HepG2 (cell line): ENCODE measurements at regions not wholly inside any gene's neighbourhood (a gene's known extent, or its start where the extent isn't known, plus 50 kb on each side); places are given as distances from the start of the nearest gene placed in this dataset.

Experiments
- ATAC-seq: fragments of 200-7000 bp; cut with Tn5 transposase; 3 replicates; pipeline ENCODE4 v1.9.1; 2020; ENCODE audit warnings: mild to moderate bottlenecking, moderate library complexity
- BruUV-seq: library from RNA; stranded (reverse); fragments of 400-500 nt; replicated peaks from 2 replicates; lab custom pipeline; 2021; lab: Mats Ljungman, UMichigan
- CTCF ChIA-PET: fragments of 300-600 bp; formaldehyde crosslinking; extraction: SDS; loops from one replicate; lab custom pipeline; 2021; ENCODE audit warnings: low total read pairs, inconsistent platforms, low intra/inter-chr PET ratio; lab: Yijun Ruan, JAX
- POLR2A ChIA-PET: fragments of 350-600 bp; sonication (Branson Sonifier 250); formaldehyde crosslinking; loops from one replicate; lab custom pipeline; 2020; ENCODE audit warnings: antibody characterized with exemption, inconsistent platforms; lab: Yijun Ruan, JAX
- DNase-seq: peaks from one replicate; pipeline ENCODE4 v3.0.0-alpha.2; 2015; ENCODE audit warnings: low spot score
- FAIRE-seq: peaks from 3 replicates; lab custom pipeline; 2011; peaks lifted over from hg19 to GRCh38; lab: Jason Lieb, UNC
- H2AFZ ChIP-seq: one replicate; pipeline ENCODE4 v1.6.1; 2011; ENCODE audit warnings: low read length, inconsistent platforms
- H3K27ac ChIP-seq: fragments of 300-600 bp; 3 replicates; pipeline ENCODE4 v1.8.0; 2011; ENCODE audit warnings: mixed run types, mild to moderate bottlenecking, mixed read lengths, low read length, inconsistent platforms; ENCODE audit not compliant: insufficient read depth; ENCODE audit errors: extremely low read length
- H3K27me3 ChIP-seq, 2 experiments: fragments of 200-600 bp in 1 of 2; 2 replicates in 1 of 2; 3 replicates in 1 of 2; pipeline versions ENCODE4 v1.6.0 to v1.8.0; 2011; ENCODE audit warnings: low read length in 2 of 2, mild to moderate bottlenecking in 2 of 2, moderate library complexity in 2 of 2, inconsistent platforms in 1 of 2; ENCODE audit not compliant: insufficient read depth in 2 of 2, control insufficient read depth in 1 of 2
- H3K36me3 ChIP-seq, 2 experiments: fragments of 200-600 bp in 1 of 2; replicated peaks in 1 of 2; 2 replicates in 1 of 2; 3 replicates in 1 of 2; pipeline versions ENCODE4 v1.5.1 to v1.8.0; 2011; ENCODE audit warnings: low read length in 2 of 2, inconsistent platforms in 1 of 2; ENCODE audit not compliant: insufficient read depth in 2 of 2, control insufficient read depth in 1 of 2
- H3K4me1 ChIP-seq: 2 replicates; pipeline ENCODE4 v1.5.1; 2012; ENCODE audit warnings: low read length, inconsistent platforms; ENCODE audit not compliant: insufficient read depth
- H3K4me2 ChIP-seq: 2 replicates; pipeline ENCODE4 v1.6.0; 2011; ENCODE audit warnings: low read depth, low read length, inconsistent platforms
- H3K4me3 ChIP-seq, 3 experiments: fragments of 200-600 bp in 1 of 3; sonication (generic), shearing (Covaris generic) in 1 of 3; replicated peaks in 1 of 3; 2 replicates each; pipeline ENCODE4 v1.5.1; 2011 to 2016; ENCODE audit warnings: low read length in 3 of 3, inconsistent platforms in 2 of 3, low read depth in 2 of 3, mild to moderate bottlenecking in 2 of 3, control low read depth in 1 of 3, mixed read lengths in 1 of 3; ENCODE audit not compliant: insufficient read depth in 1 of 3
- H3K79me2 ChIP-seq: one replicate; pipeline ENCODE4 v1.6.1; 2011; ENCODE audit warnings: low read length, inconsistent platforms; ENCODE audit not compliant: insufficient read depth
- H3K9ac ChIP-seq: 2 replicates; pipeline ENCODE4 v1.6.0; 2011; ENCODE audit warnings: mild to moderate bottlenecking, low read depth, low read length, inconsistent platforms; ENCODE audit not compliant: insufficient read depth
- H3K9me3 ChIP-seq: 2 replicates; pipeline ENCODE4 v1.5.1; 2012; ENCODE audit warnings: mild to moderate bottlenecking, low read length
- H4K20me1 ChIP-seq: 2 replicates; pipeline ENCODE4 v1.6.0; 2011; ENCODE audit warnings: inconsistent platforms, mild to moderate bottlenecking, low read length, moderate library complexity; ENCODE audit not compliant: insufficient read depth
- FOSL2 ChIP-seq: sonication (generic); formaldehyde crosslinking; IDR thresholded peaks from 2 replicates; pipeline ENCODE4 v1.4.0; 2020; ENCODE audit warnings: missing genetic modification reagents
- KLF12 ChIP-seq: sonication (generic); formaldehyde crosslinking; IDR thresholded peaks from 2 replicates; pipeline ENCODE4 v1.4.0; 2020; ENCODE audit warnings: missing genetic modification reagents, borderline replicate concordance
- KLF9 ChIP-seq: IDR thresholded peaks from 2 replicates; pipeline ENCODE4 v1.6.1; 2016; ENCODE audit warnings: low read depth
- MXD4 ChIP-seq: IDR thresholded peaks from 2 replicates; pipeline ENCODE4 v1.6.1; 2016; ENCODE audit warnings: mild to moderate bottlenecking, missing biosample characterization, missing genetic modification reagents
- MZF1 ChIP-seq: sonication (generic); formaldehyde crosslinking; IDR thresholded peaks from 2 replicates; pipeline ENCODE4 v1.8.1; 2023; ENCODE audit warnings: mild to moderate bottlenecking, missing genetic modification reagents, borderline replicate concordance
- ZNF142 ChIP-seq: sonication (generic); formaldehyde crosslinking; IDR thresholded peaks from 2 replicates; pipeline ENCODE4 v1.4.0; 2020; ENCODE audit warnings: missing genetic modification reagents
- ZNF251 ChIP-seq: sonication (generic); formaldehyde crosslinking; IDR thresholded peaks from 2 replicates; pipeline ENCODE4 v1.9.0; 2021; ENCODE audit warnings: mild to moderate bottlenecking, missing genetic modification reagents
- ZNF280B ChIP-seq: sonication (generic); formaldehyde crosslinking; IDR thresholded peaks from 2 replicates; pipeline ENCODE4 v1.5.0; 2020; ENCODE audit warnings: missing genetic modification reagents, mild to moderate bottlenecking, borderline replicate concordance
- ZNF589 ChIP-seq: sonication (generic); formaldehyde crosslinking; conservative IDR thresholded peaks from 2 replicates; pipeline ENCODE4 v1.8.0; 2022; ENCODE audit warnings: mild to moderate bottlenecking, moderate library complexity, missing genetic modification reagents
- WGBS: methylation state at CpG from one replicate; pipeline ENCODE4 v1.1.6; 2017; ENCODE audit warnings: low lambda C conversion rate; 5-methylcytosine and 5-hydroxymethylcytosine counted together
- in situ Hi-C: cut with HindIII; loops from 2 replicates; pipeline ENCODE4 v1.10.0; 2017; ENCODE audit warnings: low pct_unique_long_range_greater_than_20kb; ENCODE audit not compliant: extremely low pct_ligation_motif_present
- intact Hi-C: fragments of 100-400 bp; cut with micrococcal nuclease; formaldehyde crosslinking; loops from one replicate; pipeline ENCODE4 v1.10.0; 2022; ENCODE audit not compliant: unreplicated experiment
- TF ChIP-seq, protein P1 (sequence below): sonication (generic); formaldehyde crosslinking; IDR thresholded peaks from 2 replicates; pipeline ENCODE4 v1.5.0; 2020; ENCODE audit warnings: missing genetic modification reagents

- in situ Hi-C loops (no loop called here), intact Hi-C loops (no loop called here)
- H3K79me2 ChIP-seq, result no peaks in the 10 kb centered on the region
- H3K36me3 ChIP-seq, result no peaks in the 10 kb centered on the region
- no TSS peak for BruUV-seq
- DNase-seq (no peak), FAIRE-seq (no peak), ATAC-seq (no peak)
- H2AFZ ChIP-seq, result no peak overlapping the region
- H3K4me1 ChIP-seq, result peaks cover 11% of the 10 kb centered on the region
- H3K9ac ChIP-seq, result no peak overlapping the region
- peaks cover 1 to 27% of the 10 kb centered on the region in 2 experiments; a peak in 3 of 5 replicates for H3K27me3 ChIP-seq
- TF ChIP-seq FOSL2 (CRISPR knock-in tag) (peak; percentile 45; the same call in 1 of the 2 replicates), MZF1 (CRISPR knock-in tag) (no peak), ZNF280B (no peak), MXD4 (CRISPR knock-in tag) (no peak)
- TF ChIP-seq, protein P1, sequence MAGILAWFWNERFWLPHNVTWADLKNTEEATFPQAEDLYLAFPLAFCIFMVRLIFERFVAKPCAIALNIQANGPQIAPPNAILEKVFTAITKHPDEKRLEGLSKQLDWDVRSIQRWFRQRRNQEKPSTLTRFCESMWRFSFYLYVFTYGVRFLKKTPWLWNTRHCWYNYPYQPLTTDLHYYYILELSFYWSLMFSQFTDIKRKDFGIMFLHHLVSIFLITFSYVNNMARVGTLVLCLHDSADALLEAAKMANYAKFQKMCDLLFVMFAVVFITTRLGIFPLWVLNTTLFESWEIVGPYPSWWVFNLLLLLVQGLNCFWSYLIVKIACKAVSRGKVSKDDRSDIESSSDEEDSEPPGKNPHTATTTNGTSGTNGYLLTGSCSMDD (CRISPR knock-in tag), result no peak
- WGBS, result 8% methylated on average over 3 of the region's 3 CpGs
- H3K4me3 ChIP-seq, result no peak overlapping the region
- H3K27ac ChIP-seq, result no peak overlapping the region
- no peaks in the 10 kb centered on the region for H3K9me3 ChIP-seq
- no peaks in the 10 kb centered on the region for H4K20me1 ChIP-seq
- ChIA-PET POLR2A (no interaction called here), CTCF (no interaction called here)
- H3K4me2 ChIP-seq, result no peak overlapping the region
Measured at GRCh38 chr15:70271422-70272088, 173.8 kb upstream of the TLE3 start.

- intact Hi-C loops, result no loop called here
- in situ Hi-C loops, result no loop called here
- no peak overlapping the region for H3K27ac ChIP-seq
- no peak overlapping the region for H2AFZ ChIP-seq
- H4K20me1 ChIP-seq, result no peaks in the 10 kb centered on the region; the same call in 1 of the 2 replicates
- H3K36me3 ChIP-seq, result no peaks in the 10 kb centered on the region
- no peak overlapping the region for H3K4me2 ChIP-seq
- peaks cover 11% of the 10 kb centered on the region for H3K4me1 ChIP-seq
- DNase-seq (no peak), ATAC-seq (no peak), FAIRE-seq (no peak)
- BruUV-seq, result no TSS peak
- H3K9ac ChIP-seq, result no peak overlapping the region
- ChIA-PET CTCF (no interaction called here), POLR2A (no interaction called here)
- WGBS, result 77% methylated on average over 8 of the region's 8 CpGs
- peaks cover 1 to 33% of the 10 kb centered on the region in 2 experiments; a peak in 3 of 5 replicates for H3K27me3 ChIP-seq
- H3K9me3 ChIP-seq, result no peaks in the 10 kb centered on the region
- H3K79me2 ChIP-seq, result no peaks in the 10 kb centered on the region
- no peak overlapping the region for H3K4me3 ChIP-seq
- TF ChIP-seq ZNF589 (no peak), KLF9 (no peak), ZNF251 (no peak), KLF12 (CRISPR knock-in tag) (no peak), ZNF142 (CRISPR knock-in tag) (no peak)
Measured at GRCh38 chr15:70270752-70271111, 173.0 kb upstream of the TLE3 start.
